Neural progenitor cell (in vitro differentiated cells): ENCODE measurements at regions not wholly inside any gene's neighbourhood (a gene's known extent, or its start where the extent isn't known, plus 50 kb on each side); places are given as distances from the start of the nearest gene placed in this dataset.

Experiments used
- CTCF ChIP-seq: fragments of 200-600 bp; sonication (generic); IDR thresholded peaks from 2 replicates; pipeline ENCODE4 v1.5.1; 2017; ENCODE audit warnings: antibody characterized with exemption, mild to moderate bottlenecking
- EZH2phosphoT487 ChIP-seq: fragments of 200-600 bp; sonication (generic); IDR thresholded peaks from 2 replicates; pipeline ENCODE4 v1.6.1; 2017; ENCODE audit warnings: antibody characterized with exemption

- TF ChIP-seq CTCF (no peak), EZH2phosphoT487 (no peak)
Measured at GRCh38 chr4:96149894-96150293, 310.0 kb downstream of the PDHA2 start.
